GM12874 (cell line): ENCODE measurements at regions not wholly inside any gene's neighbourhood (a gene's known extent, or its start where the extent isn't known, plus 50 kb on each side); places are given as distances from the start of the nearest gene placed in this dataset.

Source experiments
- CTCF ChIP-seq: IDR thresholded peaks from 2 replicates; pipeline ENCODE4 v1.5.1; 2011; ENCODE audit warnings: low read depth, mild to moderate bottlenecking, control low read depth, low read length, moderate library complexity; ENCODE audit not compliant: insufficient read depth

- no peak for TF ChIP-seq CTCF
These were observed 170.9 kb downstream of the DUSP6 start for GRCh38 chr12:89181271-89181920.

GRCh38 chr12:89180496-89180895, 171.8 kb downstream of the DUSP6 start:
- TF ChIP-seq CTCF: no peak

- no peak for TF ChIP-seq CTCF
These were observed 172.3 kb downstream of the DUSP6 start for GRCh38 chr12:89179983-89180382.

GRCh38 chr12:89179245-89179644, 173.1 kb downstream of the DUSP6 start:
- TF ChIP-seq CTCF: no peak

GRCh38 chr12:89177802-89178395, 174.4 kb downstream of the DUSP6 start:
- no peak for TF ChIP-seq CTCF

- no peak for TF ChIP-seq CTCF
These were observed 175.6 kb downstream of the DUSP6 start for GRCh38 chr12:89176676-89177075.

- TF ChIP-seq CTCF: no peak
These were observed 178.6 kb downstream of the DUSP6 start for GRCh38 chr12:89173678-89174077.
